ENCODE measurements at regions not wholly inside any gene's neighbourhood (a gene's known extent, or its start where the extent isn't known, plus 50 kb on each side); places are given as distances from the start of the nearest gene placed in this dataset.

GRCh38 chr4:129437347-129437746 lies 341.4 kb downstream of the C4orf33 start:
- no peak overlapping the region for H3K4me3 ChIP-seq (replicated peaks in 1 of 3; ENCODE audit: low read depth in 2 of 3, low read length in 3 of 3)
- WGBS (ENCODE audit: insufficient coverage), result no CpG with 5 or more reads among the region's 4 CpGs

DNA sequence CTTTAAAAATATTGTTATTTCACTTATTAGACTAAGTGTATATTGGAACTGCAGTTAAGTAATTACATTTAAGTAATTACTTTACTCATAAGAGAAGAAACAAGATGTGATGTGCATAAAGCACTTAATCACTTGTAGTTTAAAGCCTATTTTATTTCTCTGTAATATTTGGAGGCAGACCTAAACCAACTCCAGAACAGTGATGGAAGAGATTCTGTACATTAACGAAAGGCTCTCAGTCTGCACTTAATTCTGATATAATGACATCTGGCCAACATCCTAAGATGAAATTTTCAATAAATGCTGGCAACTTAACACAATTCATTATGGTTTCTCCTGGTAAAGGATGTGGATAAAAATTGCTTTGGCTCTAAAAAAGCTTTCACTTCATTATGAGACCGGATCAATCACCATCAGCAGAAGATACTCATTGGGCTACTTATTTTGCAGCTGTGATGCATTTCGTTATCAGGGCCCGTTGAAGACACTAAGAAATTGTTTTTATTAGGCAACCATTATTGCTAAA lies 342.6 kb downstream of the C4orf33 start:
- H3K4me3 Mint-ChIP-seq, result no peak overlapping the region
- H3K27me3 Mint-ChIP-seq (ENCODE audit: low read depth in 3 of 3), result peaks cover 0 to 2% (median 0%) of the 10 kb centered on the region in 3 donors
- H3K9me3 ChIP-seq (replicated peaks in 1 of 2; ENCODE audit: control insufficient read depth in 1 of 2, insufficient read depth in 1 of 2, low read length in 2 of 2), result no peaks in the 10 kb centered on the region

More at GRCh38 chr4:129437347-129437746, 341.4 kb downstream of the C4orf33 start:
- Mint-ChIP-seq H3K36me3 (no peaks in the 10 kb centered on the region), H3K27ac (no peak overlapping the region), H3K4me1 (no peaks in the 10 kb centered on the region), H3K27me3 (ENCODE audit: low read depth in 3 of 3) (peaks cover 0 to 2% (median 0%) of the 10 kb centered on the region in 3 donors), H3K9me3 (peaks cover 0 to 5% (median 0%) of the 10 kb centered on the region in 7 donors), H3K4me3 (no peak overlapping the region)
- Histone ChIP-seq H3K4me2 (replicated peaks; ENCODE audit: extremely low read depth, low read length, poor library complexity, severe bottlenecking) (no peak overlapping the region), H3K36me3 (replicated peaks in 1 of 2; ENCODE audit: control insufficient read depth in 1 of 2, insufficient read depth in 2 of 2, low read length in 2 of 2) (no peaks in the 10 kb centered on the region), H3K4me1 (ENCODE audit: control insufficient read depth in 1 of 2, insufficient read depth in 2 of 2, low read length in 2 of 2) (no peaks in the 10 kb centered on the region), H4K20me1 (ENCODE audit: insufficient read depth, low read length) (no peaks in the 10 kb centered on the region), H3K79me2 (ENCODE audit: insufficient read depth, low read length) (no peaks in the 10 kb centered on the region), H3K9ac (ENCODE audit: insufficient read depth, low read length, poor library complexity, severe bottlenecking) (no peak overlapping the region), H3K27me3 (ENCODE audit: control insufficient read depth in 2 of 2, insufficient read depth in 2 of 2, low read length in 2 of 2) (no peaks in the 10 kb centered on the region), H2AFZ (ENCODE audit: insufficient read depth, low read depth, low read length, poor library complexity, severe bottlenecking) (no peak overlapping the region), H3K9me3 (replicated peaks in 1 of 2; ENCODE audit: control insufficient read depth in 1 of 2, insufficient read depth in 1 of 2, low read length in 2 of 2) (no peaks in the 10 kb centered on the region), H3K27ac (ENCODE audit: low read depth in 1 of 2, low read length in 2 of 2) (no peak overlapping the region)
- intact Hi-C loops (cut with micrococcal nuclease), result no loop called here
- TF ChIP-seq, protein P1, sequence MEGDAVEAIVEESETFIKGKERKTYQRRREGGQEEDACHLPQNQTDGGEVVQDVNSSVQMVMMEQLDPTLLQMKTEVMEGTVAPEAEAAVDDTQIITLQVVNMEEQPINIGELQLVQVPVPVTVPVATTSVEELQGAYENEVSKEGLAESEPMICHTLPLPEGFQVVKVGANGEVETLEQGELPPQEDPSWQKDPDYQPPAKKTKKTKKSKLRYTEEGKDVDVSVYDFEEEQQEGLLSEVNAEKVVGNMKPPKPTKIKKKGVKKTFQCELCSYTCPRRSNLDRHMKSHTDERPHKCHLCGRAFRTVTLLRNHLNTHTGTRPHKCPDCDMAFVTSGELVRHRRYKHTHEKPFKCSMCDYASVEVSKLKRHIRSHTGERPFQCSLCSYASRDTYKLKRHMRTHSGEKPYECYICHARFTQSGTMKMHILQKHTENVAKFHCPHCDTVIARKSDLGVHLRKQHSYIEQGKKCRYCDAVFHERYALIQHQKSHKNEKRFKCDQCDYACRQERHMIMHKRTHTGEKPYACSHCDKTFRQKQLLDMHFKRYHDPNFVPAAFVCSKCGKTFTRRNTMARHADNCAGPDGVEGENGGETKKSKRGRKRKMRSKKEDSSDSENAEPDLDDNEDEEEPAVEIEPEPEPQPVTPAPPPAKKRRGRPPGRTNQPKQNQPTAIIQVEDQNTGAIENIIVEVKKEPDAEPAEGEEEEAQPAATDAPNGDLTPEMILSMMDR (IDR thresholded peaks at IDR 0.05), result no peak
- no peak for DNase-seq

More for the DNA sequence above, 342.6 kb downstream of the C4orf33 start:
- Histone ChIP-seq H3K4me2 (replicated peaks; ENCODE audit: extremely low read depth, low read length, poor library complexity, severe bottlenecking) (no peak overlapping the region), H3K9ac (ENCODE audit: insufficient read depth, low read length, poor library complexity, severe bottlenecking) (no peak overlapping the region), H3K27me3 (ENCODE audit: control insufficient read depth in 2 of 2, insufficient read depth in 2 of 2, low read length in 2 of 2) (no peaks in the 10 kb centered on the region), H3K4me3 (replicated peaks in 1 of 3; ENCODE audit: low read depth in 2 of 3, low read length in 3 of 3) (no peak overlapping the region), H2AFZ (ENCODE audit: insufficient read depth, low read depth, low read length, poor library complexity, severe bottlenecking) (no peak overlapping the region), H3K36me3 (replicated peaks in 1 of 2; ENCODE audit: control insufficient read depth in 1 of 2, insufficient read depth in 2 of 2, low read length in 2 of 2) (no peaks in the 10 kb centered on the region), H3K4me1 (ENCODE audit: control insufficient read depth in 1 of 2, insufficient read depth in 2 of 2, low read length in 2 of 2) (no peaks in the 10 kb centered on the region), H3K27ac (ENCODE audit: low read depth in 1 of 2, low read length in 2 of 2) (no peak overlapping the region), H4K20me1 (ENCODE audit: insufficient read depth, low read length) (no peaks in the 10 kb centered on the region), H3K79me2 (ENCODE audit: insufficient read depth, low read length) (no peaks in the 10 kb centered on the region)
- no peaks in the 10 kb centered on the region for H3K36me3 Mint-ChIP-seq
- H3K27ac Mint-ChIP-seq, result no peak overlapping the region
- TF ChIP-seq, protein P1 (IDR thresholded peaks at IDR 0.05), result no peak
- intact Hi-C loops (cut with micrococcal nuclease), result no loop called here
- peaks cover 0 to 5% (median 0%) of the 10 kb centered on the region in 7 donors for H3K9me3 Mint-ChIP-seq
- no peaks in the 10 kb centered on the region for H3K4me1 Mint-ChIP-seq
- no CpG with 5 or more reads among the region's 4 CpGs for WGBS (ENCODE audit: insufficient coverage)
- no peak for DNase-seq
